ENCODE measurements at regions not wholly inside any gene's neighbourhood (a gene's known extent, or its start where the extent isn't known, plus 50 kb on each side); places are given as distances from the start of the nearest gene placed in this dataset.

DNA sequence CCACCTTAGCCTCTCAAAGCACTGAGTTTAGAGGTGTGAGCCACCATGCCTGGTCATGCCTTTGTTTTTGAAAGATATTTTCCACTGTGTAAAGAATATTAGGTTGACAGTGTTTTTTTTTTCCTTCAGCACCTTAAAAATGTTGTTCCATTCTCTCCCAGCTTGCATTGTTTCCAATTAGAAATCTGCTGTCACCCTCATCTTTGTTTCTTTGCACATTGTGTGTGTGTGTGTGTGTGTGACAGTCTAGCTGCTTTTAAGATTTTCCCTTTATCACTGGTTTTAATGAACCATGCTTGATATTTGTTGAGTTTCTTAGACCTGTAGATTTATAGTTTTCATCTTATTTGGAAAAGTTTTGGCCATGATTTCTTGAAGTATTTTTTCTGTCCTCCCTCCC lies 79.0 kb upstream of the NKX1-1 start:
- Histone ChIP-seq H3K9me3 (peaks cover 31% of the 10 kb centered on the region), H3K4me1 (ENCODE audit: low read depth) (no peaks in the 10 kb centered on the region), H3K4me3 (no peak overlapping the region), H3K36me3 (ENCODE audit: low read depth) (no peaks in the 10 kb centered on the region)
- TF ChIP-seq, protein P1, sequence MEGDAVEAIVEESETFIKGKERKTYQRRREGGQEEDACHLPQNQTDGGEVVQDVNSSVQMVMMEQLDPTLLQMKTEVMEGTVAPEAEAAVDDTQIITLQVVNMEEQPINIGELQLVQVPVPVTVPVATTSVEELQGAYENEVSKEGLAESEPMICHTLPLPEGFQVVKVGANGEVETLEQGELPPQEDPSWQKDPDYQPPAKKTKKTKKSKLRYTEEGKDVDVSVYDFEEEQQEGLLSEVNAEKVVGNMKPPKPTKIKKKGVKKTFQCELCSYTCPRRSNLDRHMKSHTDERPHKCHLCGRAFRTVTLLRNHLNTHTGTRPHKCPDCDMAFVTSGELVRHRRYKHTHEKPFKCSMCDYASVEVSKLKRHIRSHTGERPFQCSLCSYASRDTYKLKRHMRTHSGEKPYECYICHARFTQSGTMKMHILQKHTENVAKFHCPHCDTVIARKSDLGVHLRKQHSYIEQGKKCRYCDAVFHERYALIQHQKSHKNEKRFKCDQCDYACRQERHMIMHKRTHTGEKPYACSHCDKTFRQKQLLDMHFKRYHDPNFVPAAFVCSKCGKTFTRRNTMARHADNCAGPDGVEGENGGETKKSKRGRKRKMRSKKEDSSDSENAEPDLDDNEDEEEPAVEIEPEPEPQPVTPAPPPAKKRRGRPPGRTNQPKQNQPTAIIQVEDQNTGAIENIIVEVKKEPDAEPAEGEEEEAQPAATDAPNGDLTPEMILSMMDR (IDR thresholded peaks at IDR 0.05) = no peak
- intact Hi-C loops (cut with DNase I, micrococcal nuclease) = no loop called here
- no peak for ATAC-seq
- no peak for DNase-seq

DNA sequence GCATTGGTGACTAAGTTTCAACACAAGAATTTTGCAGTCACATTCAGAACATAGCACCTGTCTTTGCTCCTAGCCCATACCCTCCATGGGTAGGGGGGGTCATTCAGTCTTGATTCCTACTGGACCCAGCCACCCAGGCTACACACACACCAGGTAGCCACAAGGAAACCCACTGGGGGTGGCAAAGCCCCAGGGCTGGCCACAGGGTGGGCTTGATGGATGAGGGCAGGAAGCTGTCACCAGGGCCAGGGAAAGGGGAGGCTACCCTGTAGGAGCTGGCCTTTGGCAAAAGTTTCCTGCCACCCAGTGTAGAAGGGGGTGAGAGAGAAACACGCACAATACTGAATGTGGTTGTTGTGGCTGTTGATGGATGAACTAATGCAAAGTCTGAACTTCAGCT lies 74.5 kb upstream of the NKX1-1 start:
- Histone ChIP-seq H3K9me3 (peaks cover 30% of the 10 kb centered on the region), H3K4me1 (ENCODE audit: low read depth) (no peaks in the 10 kb centered on the region), H3K36me3 (ENCODE audit: low read depth) (no peaks in the 10 kb centered on the region), H3K4me3 (no peak overlapping the region)
- TF ChIP-seq, protein P1 (IDR thresholded peaks at IDR 0.05) = no peak
- no peak for ATAC-seq
- DNase-seq = no peak
- intact Hi-C loops (cut with DNase I, micrococcal nuclease) = no loop called here

DNA sequence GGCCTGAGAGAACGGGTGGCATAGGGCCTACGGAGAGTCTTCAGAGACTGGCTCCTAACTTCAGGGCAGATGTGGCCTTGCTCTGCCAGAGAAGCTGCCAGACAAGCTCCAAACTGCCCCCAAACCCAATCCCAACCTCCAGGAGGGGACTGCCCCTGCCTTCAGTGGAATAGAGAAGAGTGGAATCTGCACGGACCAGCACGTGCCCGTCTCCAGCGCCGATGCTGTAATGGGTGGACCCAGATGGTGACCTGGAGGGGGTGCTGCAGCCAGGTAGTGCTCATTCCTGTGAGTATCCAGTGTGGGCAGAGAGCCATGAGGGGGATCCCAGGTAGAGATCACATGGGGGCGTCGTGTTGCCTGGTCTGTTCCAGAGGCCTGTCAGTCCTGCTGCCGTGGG lies 73.2 kb upstream of the NKX1-1 start:
- H3K4me1 ChIP-seq (ENCODE audit: low read depth) = no peaks in the 10 kb centered on the region
- H3K36me3 ChIP-seq (ENCODE audit: low read depth) = no peaks in the 10 kb centered on the region
- DNase-seq = peak in 1 of 3 donors; percentile 9
- ATAC-seq = no peak
- TF ChIP-seq, protein P1 (IDR thresholded peaks at IDR 0.05) = no peak
- intact Hi-C loops (cut with DNase I, micrococcal nuclease) = no loop called here
- peaks cover 21% of the 10 kb centered on the region for H3K9me3 ChIP-seq
- no peak overlapping the region for H3K4me3 ChIP-seq

DNA sequence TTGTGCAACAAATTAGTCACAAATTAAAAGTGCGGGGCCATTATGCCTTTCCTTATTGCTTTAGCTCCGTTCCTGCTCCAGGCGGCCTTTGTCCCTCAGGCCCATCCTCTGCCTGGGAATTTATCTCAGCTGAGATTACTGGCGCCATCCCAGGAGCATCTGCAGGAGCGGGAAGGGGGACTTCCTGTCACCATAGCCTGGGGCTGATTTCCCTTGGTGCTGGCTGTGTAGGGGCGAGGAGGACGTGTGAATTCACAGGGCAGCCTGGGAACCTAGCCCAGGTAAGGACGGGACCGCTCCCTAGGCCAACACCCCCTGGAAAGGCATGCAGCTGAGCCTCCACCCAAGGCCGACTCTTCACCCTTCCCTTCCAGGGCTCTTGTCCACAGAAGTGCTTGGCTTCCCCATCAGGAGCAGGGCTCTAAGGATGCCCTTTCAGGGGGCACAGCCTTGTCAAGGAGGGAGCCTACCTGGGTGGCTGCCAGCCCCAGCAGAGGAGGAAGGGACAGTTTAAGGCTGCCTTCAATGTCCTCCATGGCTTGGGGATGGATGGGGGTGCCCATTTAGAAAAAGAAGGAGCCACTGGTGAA lies 72.6 kb upstream of the NKX1-1 start:
- intact Hi-C loops (cut with DNase I, micrococcal nuclease) = no loop called here
- no peak for ATAC-seq
- Histone ChIP-seq H3K4me3 (no peak overlapping the region), H3K36me3 (ENCODE audit: low read depth) (no peaks in the 10 kb centered on the region), H3K4me1 (ENCODE audit: low read depth) (no peaks in the 10 kb centered on the region), H3K9me3 (peaks cover 21% of the 10 kb centered on the region)
- TF ChIP-seq, protein P1 (IDR thresholded peaks at IDR 0.05) = no peak
- DNase-seq = no peak

DNA sequence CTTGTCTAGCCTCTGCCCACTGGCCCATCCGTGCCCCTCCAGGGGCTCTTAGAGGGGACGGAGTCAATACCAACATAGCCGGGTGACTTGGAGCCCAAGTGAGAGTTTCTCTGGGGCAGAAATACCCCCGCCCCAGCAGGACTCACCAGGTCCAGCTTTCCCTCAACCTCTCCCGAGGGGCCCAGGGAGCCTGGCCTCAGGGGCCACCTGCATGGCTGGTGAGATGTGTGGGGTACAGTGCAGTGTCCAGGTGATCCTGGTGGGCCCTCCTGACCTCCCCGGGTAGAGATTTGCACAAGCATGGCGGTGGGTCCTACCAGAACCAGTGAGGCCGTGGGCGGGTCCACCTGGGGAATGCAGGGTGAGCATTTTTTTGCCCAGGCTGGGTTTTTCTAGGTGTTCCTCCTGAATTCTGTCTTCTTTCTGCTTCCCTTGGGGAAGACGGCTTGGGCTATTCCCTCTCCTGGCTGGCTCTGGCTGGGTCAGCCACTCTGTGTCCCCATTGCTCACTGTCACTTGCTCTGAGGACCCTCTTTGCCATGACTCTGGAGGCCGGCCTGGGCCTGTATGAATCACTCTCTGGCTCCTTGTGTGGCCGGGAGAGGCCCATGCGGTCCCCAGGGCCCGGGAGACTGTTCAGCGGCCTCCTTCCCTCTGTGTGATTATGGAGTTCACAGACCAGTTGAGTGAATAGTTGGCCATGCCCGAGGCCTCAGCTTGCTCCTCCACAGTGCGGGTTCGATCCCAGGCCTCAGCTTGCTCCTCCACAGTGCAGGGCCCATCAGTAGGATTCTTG lies 71.0 kb upstream of the NKX1-1 start:
- DNase-seq = no peak
- H3K9me3 ChIP-seq = peaks cover 21% of the 10 kb centered on the region
- H3K4me1 ChIP-seq (ENCODE audit: low read depth) = no peaks in the 10 kb centered on the region
- no peak overlapping the region for H3K4me3 ChIP-seq
- H3K36me3 ChIP-seq (ENCODE audit: low read depth) = no peaks in the 10 kb centered on the region
- TF ChIP-seq, protein P1 (IDR thresholded peaks at IDR 0.05) = no peak
- intact Hi-C loops (cut with DNase I, micrococcal nuclease) = no loop called here
- no peak for ATAC-seq
